Calu3 (cell line): ENCODE measurements at regions not wholly inside any gene's neighbourhood (a gene's known extent, or its start where the extent isn't known, plus 50 kb on each side); places are given as distances from the start of the nearest gene placed in this dataset.

Source experiments
- BruUV-seq: library from RNA; stranded (reverse); fragments of 400-500 nt; replicated peaks from 2 replicates; lab custom pipeline; 2021; lab: Mats Ljungman, UMichigan
- CTCF ChIA-PET: fragments of 300-600 bp; sonication (Branson Sonifier 250); formaldehyde crosslinking; loops from one replicate; lab custom pipeline; 2022; ENCODE audit warnings: antibody characterized with exemption; lab: Charles Lee
- DNase-seq: peaks from one replicate; pipeline ENCODE4 v3.0.0; 2022
- H3K27ac Mint-ChIP-seq: one replicate; pipeline ENCODE4 v1.8.0; 2022; ENCODE audit warnings: mixed read lengths; ENCODE audit not compliant: unreplicated experiment
- H3K27me3 Mint-ChIP-seq: one replicate; pipeline ENCODE4 v1.8.0; 2022; ENCODE audit warnings: mixed read lengths; ENCODE audit not compliant: unreplicated experiment
- H3K36me3 Mint-ChIP-seq: one replicate; pipeline ENCODE4 v1.8.0; 2022; ENCODE audit warnings: mild to moderate bottlenecking, moderate library complexity, mixed read lengths; ENCODE audit not compliant: insufficient read depth, unreplicated experiment
- H3K4me1 Mint-ChIP-seq: one replicate; pipeline ENCODE4 v1.8.0; 2022; ENCODE audit warnings: mild to moderate bottlenecking, low read depth, mixed read lengths; ENCODE audit not compliant: unreplicated experiment
- H3K4me3 Mint-ChIP-seq: one replicate; pipeline ENCODE4 v1.8.0; 2022; ENCODE audit warnings: mild to moderate bottlenecking, low read depth, moderate library complexity, mixed read lengths; ENCODE audit not compliant: unreplicated experiment
- H3K9me3 Mint-ChIP-seq: one replicate; pipeline ENCODE4 v1.8.0; 2022; ENCODE audit warnings: low read depth, mixed read lengths; ENCODE audit not compliant: unreplicated experiment
- intact Hi-C: fragments of 100-400 bp; cut with micrococcal nuclease; formaldehyde crosslinking; loops from one replicate; pipeline ENCODE4 v1.10.0; 2022; ENCODE audit not compliant: unreplicated experiment
- TF ChIP-seq, protein P1 (sequence below): fragments of 200-600 bp; IDR thresholded peaks from one replicate; pipeline ENCODE4 v1.8.0; 2022; ENCODE audit warnings: antibody characterized with exemption; ENCODE audit not compliant: unreplicated experiment

DNA sequence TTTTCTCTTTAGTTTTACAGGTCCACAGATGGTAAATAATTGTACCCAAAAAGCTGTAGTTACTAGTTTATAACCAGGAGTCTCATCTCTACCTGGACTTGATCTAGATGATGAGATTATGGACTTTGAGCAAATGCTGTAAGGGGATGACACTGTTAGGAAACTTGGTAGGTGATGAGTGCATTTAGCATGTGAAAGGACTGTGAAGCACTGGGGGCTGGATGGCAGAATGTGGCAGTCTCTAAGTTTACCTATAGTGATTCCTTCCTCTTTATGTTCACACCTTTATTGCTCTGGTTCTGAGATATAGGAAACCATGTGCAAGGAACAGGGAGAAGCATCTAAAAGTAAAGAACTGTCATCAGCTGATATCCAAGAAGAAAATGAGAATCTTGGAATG lies 230.7 kb upstream of the CHORDC1 start:
- CTCF ChIA-PET: no interaction called here
- TF ChIP-seq, protein P1, sequence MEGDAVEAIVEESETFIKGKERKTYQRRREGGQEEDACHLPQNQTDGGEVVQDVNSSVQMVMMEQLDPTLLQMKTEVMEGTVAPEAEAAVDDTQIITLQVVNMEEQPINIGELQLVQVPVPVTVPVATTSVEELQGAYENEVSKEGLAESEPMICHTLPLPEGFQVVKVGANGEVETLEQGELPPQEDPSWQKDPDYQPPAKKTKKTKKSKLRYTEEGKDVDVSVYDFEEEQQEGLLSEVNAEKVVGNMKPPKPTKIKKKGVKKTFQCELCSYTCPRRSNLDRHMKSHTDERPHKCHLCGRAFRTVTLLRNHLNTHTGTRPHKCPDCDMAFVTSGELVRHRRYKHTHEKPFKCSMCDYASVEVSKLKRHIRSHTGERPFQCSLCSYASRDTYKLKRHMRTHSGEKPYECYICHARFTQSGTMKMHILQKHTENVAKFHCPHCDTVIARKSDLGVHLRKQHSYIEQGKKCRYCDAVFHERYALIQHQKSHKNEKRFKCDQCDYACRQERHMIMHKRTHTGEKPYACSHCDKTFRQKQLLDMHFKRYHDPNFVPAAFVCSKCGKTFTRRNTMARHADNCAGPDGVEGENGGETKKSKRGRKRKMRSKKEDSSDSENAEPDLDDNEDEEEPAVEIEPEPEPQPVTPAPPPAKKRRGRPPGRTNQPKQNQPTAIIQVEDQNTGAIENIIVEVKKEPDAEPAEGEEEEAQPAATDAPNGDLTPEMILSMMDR: no peak

DNA sequence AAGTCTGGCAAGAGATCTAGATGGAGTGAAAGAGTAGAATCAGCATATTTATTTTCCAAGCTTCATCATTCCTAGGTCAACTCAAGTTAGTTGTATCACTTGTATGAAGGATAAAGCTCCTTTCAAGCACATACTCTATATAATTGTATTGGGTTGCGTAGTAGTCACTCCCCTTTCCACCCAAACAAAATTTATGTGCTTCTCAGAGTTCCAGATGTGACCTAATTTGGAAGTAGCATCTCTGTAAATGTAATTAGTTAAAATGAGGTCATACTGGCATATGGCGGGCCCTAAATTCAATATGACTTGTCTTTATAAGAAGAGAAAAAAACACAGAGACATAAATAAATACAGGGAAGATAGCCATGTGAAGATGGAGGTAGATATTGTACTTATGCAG lies 226.8 kb upstream of the CHORDC1 start:
- Mint-ChIP-seq H3K9me3 (no peaks in the 10 kb centered on the region), H3K27me3 (no peaks in the 10 kb centered on the region), H3K27ac (no peak overlapping the region), H3K4me3 (no peak overlapping the region), H3K36me3 (no peaks in the 10 kb centered on the region), H3K4me1 (peaks cover 13% of the 10 kb centered on the region)
- intact Hi-C loops: no loop called here
- TF ChIP-seq, protein P1: no peak
- no peak for DNase-seq
- BruUV-seq: no TSS peak
- CTCF ChIA-PET: no interaction called here

More for the DNA sequence above, 230.7 kb upstream of the CHORDC1 start:
- no peak for DNase-seq
- Mint-ChIP-seq H3K36me3 (no peaks in the 10 kb centered on the region), H3K4me1 (peaks cover 25% of the 10 kb centered on the region), H3K27me3 (no peaks in the 10 kb centered on the region), H3K4me3 (no peak overlapping the region), H3K9me3 (no peaks in the 10 kb centered on the region), H3K27ac (no peak overlapping the region)
- BruUV-seq: no TSS peak
- intact Hi-C loops: no loop called here

DNA sequence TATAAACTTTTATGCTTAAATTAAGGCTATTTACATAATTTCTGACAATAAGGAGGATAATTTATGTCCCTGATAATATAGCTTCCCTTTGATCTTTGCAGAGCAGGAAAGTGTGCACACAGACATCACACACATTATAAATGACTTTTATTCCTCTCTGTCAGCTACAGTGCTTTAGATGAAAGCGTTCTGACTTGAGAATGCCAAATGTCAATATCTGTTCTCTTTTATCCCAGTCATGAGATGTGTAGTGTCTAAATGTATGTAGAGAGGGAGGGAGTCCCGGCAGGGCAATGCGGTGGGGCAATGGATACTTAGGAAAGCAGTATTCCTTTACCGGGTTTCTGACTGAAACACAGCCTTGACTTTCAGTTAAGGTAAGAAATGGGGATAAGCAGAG lies 225.4 kb upstream of the CHORDC1 start:
- TF ChIP-seq, protein P1: no peak
- Mint-ChIP-seq H3K4me3 (no peak overlapping the region), H3K27me3 (no peaks in the 10 kb centered on the region), H3K9me3 (no peaks in the 10 kb centered on the region), H3K4me1 (no peaks in the 10 kb centered on the region), H3K36me3 (no peaks in the 10 kb centered on the region), H3K27ac (no peak overlapping the region)
- intact Hi-C loops: no loop called here
- BruUV-seq: no TSS peak
- CTCF ChIA-PET: no interaction called here
- no peak for DNase-seq

DNA sequence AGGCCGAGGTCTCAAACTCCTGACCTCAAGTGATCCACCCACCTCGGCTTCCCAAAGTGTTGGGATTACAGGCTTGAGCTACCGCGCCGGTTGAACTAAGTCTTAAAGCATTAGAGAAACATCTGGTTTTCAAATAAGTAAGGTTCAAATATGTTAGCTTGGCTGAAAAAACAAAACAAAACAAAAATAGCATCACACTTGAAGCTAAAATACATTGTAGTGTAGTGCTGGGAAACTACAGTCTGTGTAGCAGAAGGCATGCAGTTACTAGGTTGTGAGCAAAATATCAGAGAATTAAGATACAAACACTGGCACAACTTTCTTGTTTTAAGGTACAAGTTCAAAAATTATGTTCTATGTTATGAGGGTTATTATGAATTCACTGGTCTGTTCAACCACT lies 224.8 kb upstream of the CHORDC1 start:
- CTCF ChIA-PET: no interaction called here
- no peak for DNase-seq
- no TSS peak for BruUV-seq
- TF ChIP-seq, protein P1: no peak
- no peaks in the 10 kb centered on the region for H3K4me1 Mint-ChIP-seq
- no peaks in the 10 kb centered on the region for H3K9me3 Mint-ChIP-seq
- intact Hi-C loops: no loop called here
- no peaks in the 10 kb centered on the region for H3K27me3 Mint-ChIP-seq
- no peak overlapping the region for H3K4me3 Mint-ChIP-seq
- no peaks in the 10 kb centered on the region for H3K36me3 Mint-ChIP-seq
- H3K27ac Mint-ChIP-seq: no peak overlapping the region
